Subcutaneous abdominal adipose tissue (tissue), 5 donors: ENCODE measurements at regions not wholly inside any gene's neighbourhood (a gene's known extent, or its start where the extent isn't known, plus 50 kb on each side); places are given as distances from the start of the nearest gene placed in this dataset.

ENCODE experiments used
- H3K27ac ChIP-seq: one replicate; pipeline ENCODE4 v1.7.0; 2013; ENCODE audit warnings: low read depth, mild to moderate bottlenecking, inconsistent platforms, low read length, moderate library complexity
- H3K27me3 ChIP-seq, 5 donors: one replicate each; pipeline ENCODE4 v1.7.0; 2013; ENCODE audit warnings: low read length in 5 of 5, inconsistent platforms in 1 of 5; ENCODE audit not compliant: control insufficient read depth in 5 of 5, insufficient read depth in 4 of 5
- H3K36me3 ChIP-seq, 5 donors: one replicate each; pipeline ENCODE4 v1.7.0; 2013; ENCODE audit warnings: low read length in 5 of 5; ENCODE audit not compliant: control insufficient read depth in 5 of 5, insufficient read depth in 5 of 5
- H3K4me1 ChIP-seq, 5 donors: one replicate each; pipeline ENCODE4 v1.7.0; 2013; ENCODE audit warnings: low read length in 5 of 5, mild to moderate bottlenecking in 3 of 5, moderate library complexity in 1 of 5; ENCODE audit not compliant: control insufficient read depth in 5 of 5, insufficient read depth in 5 of 5
- H3K4me3 ChIP-seq, 5 donors: one replicate each; pipeline ENCODE4 v1.7.0; 2013; ENCODE audit warnings: low read length in 5 of 5, low read depth in 1 of 5
- H3K9ac ChIP-seq, 5 donors: one replicate each; pipeline ENCODE4 v1.7.0; 2013; ENCODE audit warnings: low read length in 5 of 5, mild to moderate bottlenecking in 4 of 5, moderate library complexity in 3 of 5
- H3K9me3 ChIP-seq, 5 donors: one replicate each; pipeline ENCODE4 v1.7.0; 2013; ENCODE audit warnings: low read length in 5 of 5; ENCODE audit not compliant: control insufficient read depth in 5 of 5
- donor health status: healthy.
- donor health status: healthy.
- donor health status: healthy.
- donor health status: healthy.
- donor health status: healthy.

- no peaks in the 10 kb centered on the region for H3K36me3 ChIP-seq
- H3K4me3 ChIP-seq: no peak overlapping the region
- no peak overlapping the region for H3K27ac ChIP-seq
- no peaks in the 10 kb centered on the region for H3K4me1 ChIP-seq
- no peaks in the 10 kb centered on the region for H3K27me3 ChIP-seq
- H3K9me3 ChIP-seq: peaks cover 0 to 9% (median 9%) of the 10 kb centered on the region in 5 donors
- no peak overlapping the region for H3K9ac ChIP-seq
Observed at GRCh38 chr6:22017766-22018165, 279.1 kb downstream of the PRL start.

DNA sequence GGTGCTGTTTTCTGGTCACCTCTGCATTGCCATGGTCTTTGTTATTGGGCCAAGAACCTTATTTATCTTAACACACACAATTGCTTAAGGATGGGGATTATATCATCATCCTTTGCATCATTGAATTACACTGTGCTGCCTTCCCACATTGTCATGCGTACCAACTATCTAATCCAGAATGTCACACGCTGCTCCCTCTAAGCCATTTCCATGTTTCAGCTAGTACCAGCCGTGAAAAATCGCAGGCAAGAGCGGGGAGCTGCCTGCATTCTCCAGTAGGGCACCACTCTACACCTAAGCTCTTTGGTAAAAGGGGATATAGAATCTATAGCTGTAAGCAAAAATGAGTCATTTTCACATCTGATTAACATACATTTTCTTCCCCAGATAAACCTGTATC, 277.0 kb downstream of the PRL start:
- Histone ChIP-seq H3K36me3 (no peaks in the 10 kb centered on the region), H3K27ac (no peak overlapping the region), H3K9me3 (peaks cover 0 to 9% (median 9%) of the 10 kb centered on the region in 5 donors), H3K27me3 (no peaks in the 10 kb centered on the region), H3K4me1 (no peaks in the 10 kb centered on the region), H3K9ac (no peak overlapping the region), H3K4me3 (no peak overlapping the region)

- H3K4me3 ChIP-seq: no peak overlapping the region
- peaks cover 0 to 3% (median 2%) of the 10 kb centered on the region in 5 donors for H3K4me1 ChIP-seq
- no peaks in the 10 kb centered on the region for H3K36me3 ChIP-seq
- no peak overlapping the region for H3K27ac ChIP-seq
- H3K9me3 ChIP-seq: peaks cover 0 to 9% (median 9%) of the 10 kb centered on the region in 5 donors
- no peaks in the 10 kb centered on the region for H3K27me3 ChIP-seq
- no peak overlapping the region for H3K9ac ChIP-seq
Observed at GRCh38 chr6:22020299-22021003, 276.4 kb downstream of the PRL start.

- Histone ChIP-seq H3K4me3 (no peak overlapping the region), H3K27me3 (no peaks in the 10 kb centered on the region), H3K9me3 (peaks cover 0 to 9% (median 9%) of the 10 kb centered on the region in 5 donors), H3K27ac (no peak overlapping the region), H3K36me3 (no peaks in the 10 kb centered on the region), H3K4me1 (peaks cover 0 to 15% (median 9%) of the 10 kb centered on the region in 5 donors), H3K9ac (no peak overlapping the region)
Observed at GRCh38 chr6:22021966-22022365, 274.9 kb downstream of the PRL start.

GRCh38 chr6:22023937-22024336, 272.9 kb downstream of the PRL start:
- no peaks in the 10 kb centered on the region for H3K27me3 ChIP-seq
- H3K4me3 ChIP-seq: no peak overlapping the region
- no peaks in the 10 kb centered on the region for H3K36me3 ChIP-seq
- H3K4me1 ChIP-seq: peaks cover 0 to 18% (median 12%) of the 10 kb centered on the region in 5 donors
- no peak overlapping the region for H3K9ac ChIP-seq
- no peak overlapping the region for H3K27ac ChIP-seq
- H3K9me3 ChIP-seq: peaks cover 0 to 9% (median 9%) of the 10 kb centered on the region in 5 donors

DNA sequence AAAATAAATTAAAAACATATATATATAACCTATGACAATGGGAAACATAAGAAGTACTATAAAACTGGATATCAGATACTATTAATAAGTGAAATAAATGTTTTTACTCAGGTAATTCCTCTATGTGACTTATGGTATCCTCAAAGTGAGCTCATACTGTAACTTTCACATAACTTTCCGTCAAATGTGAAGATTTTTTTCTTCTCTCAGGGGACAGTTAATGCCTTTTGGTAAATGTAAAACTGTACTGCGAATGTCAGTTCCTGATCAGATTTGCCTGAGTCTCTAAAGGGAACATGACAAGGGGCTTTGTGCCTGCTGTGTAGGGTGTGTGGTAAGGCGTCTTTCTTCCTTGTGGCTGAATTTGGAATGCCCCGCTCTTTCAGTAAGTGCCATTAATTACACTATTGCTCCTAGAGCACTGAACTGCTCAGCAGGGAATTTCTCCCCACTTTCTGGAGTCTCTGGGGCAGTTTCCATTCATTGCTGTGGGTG, 271.8 kb downstream of the PRL start:
- H3K9ac ChIP-seq: no peak overlapping the region

DNA sequence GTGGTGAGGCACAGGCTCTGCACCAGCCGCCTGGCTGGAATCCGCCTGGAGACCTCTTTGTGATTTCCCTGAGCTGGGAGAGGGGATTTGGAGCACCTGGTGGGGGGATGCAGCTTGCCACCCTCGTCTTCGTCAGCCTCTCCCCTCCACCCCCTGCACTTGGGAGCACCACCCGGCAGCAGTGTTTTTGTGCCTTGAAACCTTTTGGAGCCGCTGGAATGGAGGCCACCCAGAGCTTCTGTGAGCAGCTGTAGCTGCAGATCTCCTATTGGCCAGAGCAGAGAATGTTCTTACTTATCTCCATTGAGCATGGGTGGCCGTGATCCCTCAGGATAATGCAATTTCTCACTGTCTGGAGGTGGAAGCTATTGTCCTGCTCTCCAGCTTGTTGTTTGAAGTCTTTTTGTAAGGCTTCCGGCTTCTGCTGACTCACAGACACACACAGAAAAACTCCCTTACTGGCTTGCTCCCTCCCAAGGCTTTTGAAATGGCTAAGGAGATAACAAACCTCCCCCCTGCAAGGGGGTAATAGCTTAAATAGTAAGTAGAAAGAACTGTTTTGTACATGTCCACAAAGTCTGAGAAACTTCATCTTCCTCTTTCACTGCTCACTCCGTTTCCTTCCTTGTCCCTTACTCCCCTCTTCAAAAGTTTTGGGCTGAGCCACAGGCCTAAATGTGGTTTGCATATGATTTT, 271.2 kb downstream of the PRL start:
- no peaks in the 10 kb centered on the region for H3K27me3 ChIP-seq
- H3K9ac ChIP-seq: no peak overlapping the region
- H3K4me1 ChIP-seq: peaks cover 0 to 27% (median 19%) of the 10 kb centered on the region in 5 donors
- no peak overlapping the region for H3K27ac ChIP-seq
- H3K36me3 ChIP-seq: no peaks in the 10 kb centered on the region
- H3K4me3 ChIP-seq: no peak overlapping the region
- peaks cover 0 to 9% (median 9%) of the 10 kb centered on the region in 5 donors for H3K9me3 ChIP-seq

More for the DNA sequence above, 271.8 kb downstream of the PRL start:
- H3K4me3 ChIP-seq: no peak overlapping the region
- H3K36me3 ChIP-seq: no peaks in the 10 kb centered on the region
- H3K27me3 ChIP-seq: no peaks in the 10 kb centered on the region
- H3K27ac ChIP-seq: no peak overlapping the region
- peaks cover 0 to 27% (median 19%) of the 10 kb centered on the region in 5 donors for H3K4me1 ChIP-seq
- peaks cover 0 to 9% (median 9%) of the 10 kb centered on the region in 5 donors for H3K9me3 ChIP-seq

DNA sequence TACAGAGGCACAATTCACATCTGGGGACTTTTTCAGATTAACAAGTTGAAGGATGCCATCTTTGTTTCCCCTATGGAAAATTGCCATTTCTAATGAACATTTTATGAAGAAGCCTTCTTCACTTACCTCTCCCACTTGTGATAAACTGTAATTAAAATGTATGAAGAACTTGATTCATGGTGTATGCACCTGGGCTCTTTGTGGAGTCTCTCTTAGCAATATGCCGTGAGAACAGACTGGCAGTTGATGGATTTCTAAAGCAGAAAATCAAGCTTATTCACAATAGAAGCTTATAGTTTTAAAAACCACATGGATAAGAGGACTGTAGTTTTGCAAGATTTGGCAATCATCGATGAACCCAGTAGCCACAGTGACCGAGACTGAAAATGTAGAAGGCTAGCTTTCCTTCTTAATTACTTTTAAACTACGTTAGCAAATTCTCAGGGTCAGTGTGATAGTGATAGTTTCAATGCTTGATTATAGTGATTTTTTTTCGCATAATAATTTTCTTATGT, 270.6 kb downstream of the PRL start:
- Histone ChIP-seq H3K27me3 (no peaks in the 10 kb centered on the region), H3K9ac (no peak overlapping the region), H3K4me1 (peaks cover 0 to 28% (median 19%) of the 10 kb centered on the region in 5 donors), H3K4me3 (no peak overlapping the region), H3K27ac (no peak overlapping the region), H3K36me3 (no peaks in the 10 kb centered on the region), H3K9me3 (peaks cover 0 to 9% (median 9%) of the 10 kb centered on the region in 5 donors)

DNA sequence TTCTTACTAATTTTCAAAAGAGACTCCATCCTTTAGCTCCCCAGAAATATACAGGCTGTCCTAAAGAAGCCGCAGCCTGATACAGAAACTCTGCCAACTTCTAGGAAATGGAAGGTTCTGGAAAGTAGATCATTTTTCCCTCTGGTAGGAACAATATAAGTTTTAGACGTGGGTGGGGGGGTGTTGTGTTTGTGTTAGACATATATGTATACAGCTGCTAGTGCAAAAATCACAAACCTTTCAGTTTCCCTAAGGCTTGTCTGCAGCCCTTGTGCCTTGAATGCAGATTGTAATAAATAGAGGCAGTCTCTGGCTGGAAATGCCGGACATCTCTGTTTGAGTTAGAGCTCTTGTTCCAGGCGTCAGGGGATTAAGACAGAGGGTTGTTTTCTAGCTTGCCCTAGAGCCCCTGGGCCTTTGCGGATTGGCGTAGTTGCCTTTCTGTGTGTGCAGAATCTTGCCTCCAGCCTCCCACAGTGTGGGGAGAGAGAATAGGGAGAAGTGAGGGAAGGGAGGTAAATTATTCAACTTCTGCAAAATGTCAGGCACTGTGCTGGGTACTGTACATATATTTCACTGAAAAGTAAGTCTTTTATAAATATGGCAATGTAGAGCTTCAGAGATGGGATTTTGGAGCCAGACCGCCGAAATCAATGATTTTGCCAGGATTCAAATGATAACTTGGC, 269.7 kb downstream of the PRL start:
- Histone ChIP-seq H3K4me1 (peaks cover 0 to 32% (median 23%) of the 10 kb centered on the region in 5 donors), H3K27ac (no peak overlapping the region), H3K9ac (no peak overlapping the region), H3K36me3 (no peaks in the 10 kb centered on the region), H3K9me3 (peaks cover 0 to 4% (median 3%) of the 10 kb centered on the region in 5 donors), H3K27me3 (no peaks in the 10 kb centered on the region), H3K4me3 (no peak overlapping the region)
